ENCODE measurements at regions not wholly inside any gene's neighbourhood (a gene's known extent, or its start where the extent isn't known, plus 50 kb on each side); places are given as distances from the start of the nearest gene placed in this dataset.

- no peak for DNase-seq
These were observed 166.1 kb downstream of the MARCHF11 start for GRCh38 chr5:16013334-16014065.

GRCh38 chr5:16009256-16009655 is 170.3 kb downstream of the MARCHF11 start:
- DNase-seq: no peak

GRCh38 chr5:16007750-16008415 is 171.7 kb downstream of the MARCHF11 start:
- DNase-seq: no peak

- DNase-seq: no peak
These were observed 174.4 kb downstream of the MARCHF11 start for GRCh38 chr5:16005225-16005624.

GRCh38 chr5:16000056-16000455 is 179.5 kb downstream of the MARCHF11 start:
- no peak for DNase-seq

GRCh38 chr5:15995341-15996052 is 184.1 kb downstream of the MARCHF11 start:
- peak; percentile 7 to 11 for DNase-seq

GRCh38 chr5:15993919-15994318 is 185.7 kb downstream of the MARCHF11 start:
- DNase-seq: no peak

GRCh38 chr5:15993334-15993733 is 186.3 kb downstream of the MARCHF11 start:
- DNase-seq: no peak

GRCh38 chr5:15992918-15993317 is 186.7 kb downstream of the MARCHF11 start:
- DNase-seq: no peak

- DNase-seq: no peak
These were observed 188.0 kb downstream of the MARCHF11 start for GRCh38 chr5:15991586-15991985.

Data from NCI-H1930 (cell line).